ENCODE measurements at regions not wholly inside any gene's neighbourhood (a gene's known extent, or its start where the extent isn't known, plus 50 kb on each side); places are given as distances from the start of the nearest gene placed in this dataset.

DNA sequence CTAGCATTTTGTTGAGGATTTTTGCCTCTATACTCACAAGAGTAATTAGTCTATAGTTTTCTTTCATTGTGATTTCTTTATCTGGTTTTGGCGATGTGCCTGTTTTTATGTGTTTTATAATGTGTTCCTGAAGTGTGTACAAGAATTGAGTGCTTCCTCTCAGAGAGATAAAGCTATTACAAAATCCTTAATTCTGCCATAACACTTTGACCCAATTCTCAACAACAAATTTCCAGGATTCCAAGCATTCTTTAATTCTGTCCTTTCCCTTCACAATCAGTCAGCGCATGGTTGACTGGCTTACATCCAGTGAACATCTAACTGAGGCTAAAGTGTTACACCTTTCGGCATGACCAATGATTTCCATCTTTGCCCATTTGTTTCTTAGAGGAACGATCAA, 282.9 kb upstream of the MVB12B start:
- TF ChIP-seq, protein P1, sequence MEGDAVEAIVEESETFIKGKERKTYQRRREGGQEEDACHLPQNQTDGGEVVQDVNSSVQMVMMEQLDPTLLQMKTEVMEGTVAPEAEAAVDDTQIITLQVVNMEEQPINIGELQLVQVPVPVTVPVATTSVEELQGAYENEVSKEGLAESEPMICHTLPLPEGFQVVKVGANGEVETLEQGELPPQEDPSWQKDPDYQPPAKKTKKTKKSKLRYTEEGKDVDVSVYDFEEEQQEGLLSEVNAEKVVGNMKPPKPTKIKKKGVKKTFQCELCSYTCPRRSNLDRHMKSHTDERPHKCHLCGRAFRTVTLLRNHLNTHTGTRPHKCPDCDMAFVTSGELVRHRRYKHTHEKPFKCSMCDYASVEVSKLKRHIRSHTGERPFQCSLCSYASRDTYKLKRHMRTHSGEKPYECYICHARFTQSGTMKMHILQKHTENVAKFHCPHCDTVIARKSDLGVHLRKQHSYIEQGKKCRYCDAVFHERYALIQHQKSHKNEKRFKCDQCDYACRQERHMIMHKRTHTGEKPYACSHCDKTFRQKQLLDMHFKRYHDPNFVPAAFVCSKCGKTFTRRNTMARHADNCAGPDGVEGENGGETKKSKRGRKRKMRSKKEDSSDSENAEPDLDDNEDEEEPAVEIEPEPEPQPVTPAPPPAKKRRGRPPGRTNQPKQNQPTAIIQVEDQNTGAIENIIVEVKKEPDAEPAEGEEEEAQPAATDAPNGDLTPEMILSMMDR (conservative IDR thresholded peaks at IDR 0.05) = no peak
- TF ChIP-seq EZH2 (IDR thresholded peaks at IDR 0.05; ENCODE audit: low read depth) = no peak
